GM13976 (cell line): ENCODE measurements at regions not wholly inside any gene's neighbourhood (a gene's known extent, or its start where the extent isn't known, plus 50 kb on each side); places are given as distances from the start of the nearest gene placed in this dataset.

Experiments
- DNase-seq: peaks from one replicate; pipeline ENCODE4 v3.0.0; 2012; ENCODE audit warnings: low spot score
- in situ Hi-C: fragments of 300-500 bp; cut with MboI; formaldehyde crosslinking; loops from one replicate; pipeline ENCODE4 v1.12.0; 2022; ENCODE audit warnings: low sequenced_read_pairs, mixed read lengths, inconsistent platforms; ENCODE audit not compliant: unreplicated experiment
- TF ChIP-seq, protein P1 (sequence below): IDR thresholded peaks from 2 replicates; pipeline ENCODE4 v1.5.1; 2012; ENCODE audit warnings: borderline replicate concordance, mild to moderate bottlenecking; ENCODE audit not compliant: insufficient read depth; ENCODE audit errors: extremely low read depth, missing control alignments, control extremely low read depth

DNA sequence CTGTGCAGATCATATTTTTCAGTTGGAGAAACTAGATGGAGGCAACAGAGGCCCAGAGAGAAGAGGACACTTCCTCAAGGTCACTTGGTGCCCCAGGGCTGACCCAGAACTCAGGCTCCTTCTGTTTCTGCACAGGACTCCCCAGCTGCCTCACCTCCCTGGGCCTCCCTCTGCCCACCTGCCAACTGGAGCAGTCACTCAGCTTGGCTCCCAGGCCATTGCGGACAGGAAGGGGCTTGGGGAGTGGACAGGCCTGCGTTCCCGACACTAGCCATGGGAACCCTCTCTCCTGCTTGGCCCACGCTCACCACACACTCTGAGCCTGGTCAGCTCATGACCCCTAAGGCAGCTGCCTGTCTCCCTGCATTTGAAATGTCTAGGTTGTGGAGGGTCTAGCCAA, 78.1 kb upstream of the BRD7 start:
- peak; percentile 16 for DNase-seq
- in situ Hi-C loops: no loop called here
- TF ChIP-seq, protein P1, sequence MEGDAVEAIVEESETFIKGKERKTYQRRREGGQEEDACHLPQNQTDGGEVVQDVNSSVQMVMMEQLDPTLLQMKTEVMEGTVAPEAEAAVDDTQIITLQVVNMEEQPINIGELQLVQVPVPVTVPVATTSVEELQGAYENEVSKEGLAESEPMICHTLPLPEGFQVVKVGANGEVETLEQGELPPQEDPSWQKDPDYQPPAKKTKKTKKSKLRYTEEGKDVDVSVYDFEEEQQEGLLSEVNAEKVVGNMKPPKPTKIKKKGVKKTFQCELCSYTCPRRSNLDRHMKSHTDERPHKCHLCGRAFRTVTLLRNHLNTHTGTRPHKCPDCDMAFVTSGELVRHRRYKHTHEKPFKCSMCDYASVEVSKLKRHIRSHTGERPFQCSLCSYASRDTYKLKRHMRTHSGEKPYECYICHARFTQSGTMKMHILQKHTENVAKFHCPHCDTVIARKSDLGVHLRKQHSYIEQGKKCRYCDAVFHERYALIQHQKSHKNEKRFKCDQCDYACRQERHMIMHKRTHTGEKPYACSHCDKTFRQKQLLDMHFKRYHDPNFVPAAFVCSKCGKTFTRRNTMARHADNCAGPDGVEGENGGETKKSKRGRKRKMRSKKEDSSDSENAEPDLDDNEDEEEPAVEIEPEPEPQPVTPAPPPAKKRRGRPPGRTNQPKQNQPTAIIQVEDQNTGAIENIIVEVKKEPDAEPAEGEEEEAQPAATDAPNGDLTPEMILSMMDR: no peak

DNA sequence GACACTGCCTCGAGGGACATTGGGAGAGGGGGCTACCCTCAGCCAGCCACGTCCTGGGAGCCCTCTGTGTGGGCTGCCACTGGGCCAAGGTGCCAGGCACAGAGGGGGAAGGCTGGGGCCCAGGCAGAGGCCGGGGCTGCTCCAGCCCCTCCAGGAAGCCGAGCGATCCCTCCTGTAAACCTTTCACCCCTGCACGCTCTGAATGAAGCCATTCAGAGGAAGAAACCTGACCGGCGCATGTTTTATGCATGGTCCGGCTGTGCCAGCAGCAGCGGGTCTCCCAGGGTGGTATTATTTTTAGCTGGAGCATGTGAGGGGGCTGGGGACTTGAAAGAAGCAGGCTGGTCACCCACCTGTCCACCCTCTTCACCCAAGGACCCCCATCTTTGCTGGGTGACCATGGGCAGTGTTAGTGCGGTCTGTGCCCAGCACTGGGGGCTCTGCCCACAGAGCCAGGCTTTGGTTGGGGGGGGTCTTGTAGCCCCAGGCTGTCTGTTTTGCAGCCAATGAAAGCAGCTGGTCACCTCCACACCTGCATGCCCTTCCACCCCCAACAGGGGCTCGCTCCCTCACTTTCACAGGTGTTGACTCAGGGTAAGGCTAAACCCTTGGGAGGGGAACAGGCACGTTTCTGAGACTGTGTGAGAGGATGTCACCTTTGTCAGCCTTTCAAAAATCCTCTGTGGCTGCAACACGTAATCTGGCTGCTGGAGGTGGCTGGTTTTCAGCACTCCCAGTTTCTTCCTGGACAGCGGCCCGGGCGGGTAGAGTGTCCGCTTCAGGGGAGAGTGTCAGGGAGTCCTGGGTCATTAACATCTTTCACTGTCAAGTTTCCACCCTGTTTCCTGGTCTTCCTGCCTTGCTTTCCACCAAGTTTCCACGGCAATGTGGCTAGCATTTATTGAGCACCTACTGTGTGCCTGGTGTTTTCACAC, 77.1 kb upstream of the BRD7 start:
- in situ Hi-C loops: no loop called here
- DNase-seq: no peak
- TF ChIP-seq, protein P1: no peak

DNA sequence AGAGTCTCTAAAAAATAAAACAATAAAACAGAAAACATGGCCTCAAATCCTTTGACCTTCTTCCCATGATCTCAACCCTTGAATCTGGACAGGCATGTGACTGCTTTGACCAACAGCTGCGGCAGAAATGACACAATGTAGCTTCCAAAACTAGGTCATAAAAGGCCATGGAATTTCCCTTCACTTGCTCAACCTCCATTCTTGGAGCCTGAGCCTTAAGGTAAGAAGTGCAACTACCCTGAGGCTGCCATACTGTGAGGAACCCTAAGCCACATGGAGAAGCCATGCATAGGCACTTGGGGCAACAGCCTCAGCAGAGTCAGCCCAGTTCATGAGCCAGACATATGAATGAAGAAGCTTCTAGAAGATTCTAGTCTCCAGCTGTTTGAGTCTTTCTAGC, 75.7 kb upstream of the BRD7 start:
- no peak for DNase-seq
- in situ Hi-C loops: no loop called here
- TF ChIP-seq, protein P1: no peak

DNA sequence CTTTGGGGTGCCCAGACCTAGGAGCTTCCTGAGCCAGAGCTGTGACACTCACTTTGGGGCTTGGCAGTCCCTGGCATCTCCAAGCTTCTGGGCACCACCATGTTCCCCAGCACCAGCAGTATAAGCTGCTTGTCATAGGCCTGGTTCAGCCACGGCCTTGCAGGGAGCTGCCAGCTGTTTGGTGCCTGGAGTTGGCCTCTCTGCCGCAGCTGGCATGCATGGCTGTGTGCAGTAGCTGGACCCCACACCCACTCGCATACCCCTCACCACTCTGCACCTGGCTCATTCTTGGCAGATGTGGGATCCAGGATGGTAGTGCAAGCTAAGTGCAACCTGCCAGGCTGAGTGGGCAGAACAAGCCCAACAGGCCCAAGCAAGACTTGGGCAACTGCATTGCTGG, 73.4 kb upstream of the BRD7 start:
- TF ChIP-seq, protein P1: no peak
- no peak for DNase-seq
- in situ Hi-C loops: no loop called here

DNA sequence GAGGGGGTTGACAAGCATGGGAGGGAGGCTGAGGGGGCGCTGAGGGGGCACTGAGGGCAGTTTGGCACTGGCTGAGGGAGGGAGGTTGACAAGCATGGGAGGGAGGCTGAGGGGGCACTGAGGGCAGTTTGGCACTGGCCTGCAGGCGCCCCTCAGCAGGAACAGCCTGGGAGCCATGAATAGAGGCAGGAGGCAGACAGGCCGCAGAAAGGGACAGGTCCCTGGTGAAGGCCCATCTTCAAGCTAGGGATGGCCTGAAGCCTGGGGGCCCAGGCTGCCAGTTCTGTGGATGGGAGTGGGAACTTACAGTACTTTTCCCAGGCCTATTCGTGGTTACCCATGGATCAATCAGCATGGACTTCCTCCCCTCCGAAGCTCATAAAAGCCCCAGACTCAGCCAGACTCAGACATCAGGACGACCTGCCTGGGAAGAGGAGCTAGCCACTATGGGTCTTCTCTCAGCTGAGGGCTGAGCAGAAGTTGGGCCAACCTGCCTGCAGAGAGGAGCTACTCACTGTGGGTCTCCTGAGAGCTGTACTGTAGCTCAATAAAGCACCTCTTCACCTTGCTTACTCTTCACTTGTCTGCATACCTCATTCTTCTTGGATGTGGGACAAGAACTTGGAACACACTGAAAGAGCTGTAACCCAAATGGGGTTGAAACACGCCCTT, 72.8 kb upstream of the BRD7 start:
- DNase-seq: no peak
- TF ChIP-seq, protein P1: no peak
- in situ Hi-C loops: no loop called here

DNA sequence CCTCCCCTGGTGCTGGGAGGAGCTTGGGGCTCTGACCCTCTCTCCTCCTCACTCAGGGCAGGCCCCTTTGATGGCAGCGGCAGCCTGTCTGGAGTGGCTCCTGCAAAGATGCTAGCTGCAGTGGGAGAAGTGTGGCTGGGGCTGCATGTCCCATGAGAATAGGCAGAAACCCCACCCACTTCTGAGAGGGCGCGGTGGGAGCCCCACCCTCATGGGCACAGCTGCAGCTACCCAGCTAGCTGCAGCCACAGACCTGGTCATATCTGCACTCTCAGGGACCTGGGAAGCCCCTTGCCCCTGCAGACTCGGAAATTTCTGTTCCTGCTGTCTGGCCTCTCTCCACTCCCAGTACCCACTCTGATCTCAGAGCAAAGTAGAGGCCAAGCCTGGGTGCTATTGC, 72.2 kb upstream of the BRD7 start:
- TF ChIP-seq, protein P1: no peak
- in situ Hi-C loops: no loop called here
- no peak for DNase-seq
